ENCODE measurements at regions not wholly inside any gene's neighbourhood (a gene's known extent, or its start where the extent isn't known, plus 50 kb on each side); places are given as distances from the start of the nearest gene placed in this dataset.

GRCh38 chr17:71327376-71328059 lies 793.3 kb upstream of the SOX9 start:
- no peak for DNase-seq (ENCODE audit: low read depth in 3 of 3)

- DNase-seq (ENCODE audit: low read depth in 3 of 3): no peak
Measured at GRCh38 chr17:71329310-71330098, 791.3 kb upstream of the SOX9 start.

- no peak for DNase-seq (ENCODE audit: low read depth in 3 of 3)
Measured at GRCh38 chr17:71330099-71330375, 790.8 kb upstream of the SOX9 start.

GRCh38 chr17:71331754-71332325 lies 789.0 kb upstream of the SOX9 start:
- no peak for DNase-seq (ENCODE audit: low read depth in 3 of 3)

GRCh38 chr17:71334048-71334751 lies 786.6 kb upstream of the SOX9 start:
- DNase-seq (ENCODE audit: low read depth in 3 of 3): no peak

GRCh38 chr17:71335212-71335611 lies 785.6 kb upstream of the SOX9 start:
- no peak for DNase-seq (ENCODE audit: low read depth in 3 of 3)

GRCh38 chr17:71337938-71338337 lies 782.9 kb upstream of the SOX9 start:
- DNase-seq (ENCODE audit: low read depth in 3 of 3): no peak

- DNase-seq (ENCODE audit: low read depth in 3 of 3): no peak
Measured at GRCh38 chr17:71338396-71338795, 782.4 kb upstream of the SOX9 start.

GRCh38 chr17:71339206-71339605 lies 781.6 kb upstream of the SOX9 start:
- DNase-seq (ENCODE audit: low read depth in 3 of 3): no peak

GRCh38 chr17:71342737-71343136 lies 778.1 kb upstream of the SOX9 start:
- DNase-seq (ENCODE audit: low read depth in 3 of 3): no peak

- no peak for DNase-seq (ENCODE audit: low read depth in 3 of 3)
Measured at GRCh38 chr17:71349908-71350600, 770.8 kb upstream of the SOX9 start.

GRCh38 chr17:71360301-71360700 lies 760.5 kb upstream of the SOX9 start:
- no peak for DNase-seq (ENCODE audit: low read depth in 3 of 3)

GRCh38 chr17:71361656-71362450 lies 759.0 kb upstream of the SOX9 start:
- DNase-seq (ENCODE audit: low read depth in 3 of 3): no peak

- no peak for DNase-seq (ENCODE audit: low read depth in 3 of 3)
Measured at GRCh38 chr17:71363661-71364060, 757.2 kb upstream of the SOX9 start.

- DNase-seq (ENCODE audit: low read depth in 3 of 3): no peak
Measured at GRCh38 chr17:71371809-71372208, 749.0 kb upstream of the SOX9 start.

- no peak for DNase-seq (ENCODE audit: low read depth in 3 of 3)
Measured at GRCh38 chr17:71375948-71376347, 744.9 kb upstream of the SOX9 start.

- no peak for DNase-seq (ENCODE audit: low read depth in 3 of 3)
Measured at GRCh38 chr17:71376933-71377332, 743.9 kb upstream of the SOX9 start.

GRCh38 chr17:71378036-71378435 lies 742.8 kb upstream of the SOX9 start:
- DNase-seq (ENCODE audit: low read depth in 3 of 3): no peak

- no peak for DNase-seq (ENCODE audit: low read depth in 3 of 3)
Measured at GRCh38 chr17:71378741-71379140, 742.1 kb upstream of the SOX9 start.

GRCh38 chr17:71379512-71379911 lies 741.3 kb upstream of the SOX9 start:
- no peak for DNase-seq (ENCODE audit: low read depth in 3 of 3)

GRCh38 chr17:71380535-71380934 lies 740.3 kb upstream of the SOX9 start:
- no peak for DNase-seq (ENCODE audit: low read depth in 3 of 3)
